DMS114 treated with DMSO at 0.1 percent for 48 hours (cell line): ENCODE measurements at regions not wholly inside any gene's neighbourhood (a gene's known extent, or its start where the extent isn't known, plus 50 kb on each side); places are given as distances from the start of the nearest gene placed in this dataset.

Source experiments
- DNase-seq: peaks from one replicate; lab custom pipeline; 2025; ENCODE audit not compliant: unreplicated experiment; lab: John Stamatoyannopoulos, UW

DNA sequence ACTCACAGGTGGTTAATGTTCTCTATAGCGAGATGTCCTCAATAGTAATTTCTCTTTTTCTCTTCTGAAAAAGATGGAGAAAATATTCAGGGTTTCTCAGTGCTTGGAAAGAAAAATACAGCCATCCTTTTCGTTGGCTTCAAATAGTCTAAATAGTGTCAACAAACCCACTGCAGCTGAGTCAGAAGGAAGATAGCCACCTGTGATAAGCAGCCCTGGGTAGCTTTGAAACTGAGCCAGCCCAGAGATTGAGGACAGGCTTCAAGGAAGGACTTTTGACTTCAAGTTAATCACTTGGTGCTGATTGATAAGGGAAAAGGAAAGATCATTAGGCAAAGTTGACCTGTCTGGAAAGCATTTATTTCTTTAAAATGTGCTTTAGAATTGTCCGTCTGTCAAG lies 78.7 kb upstream of the TYRP1 start:
- DNase-seq = no peak

DNA sequence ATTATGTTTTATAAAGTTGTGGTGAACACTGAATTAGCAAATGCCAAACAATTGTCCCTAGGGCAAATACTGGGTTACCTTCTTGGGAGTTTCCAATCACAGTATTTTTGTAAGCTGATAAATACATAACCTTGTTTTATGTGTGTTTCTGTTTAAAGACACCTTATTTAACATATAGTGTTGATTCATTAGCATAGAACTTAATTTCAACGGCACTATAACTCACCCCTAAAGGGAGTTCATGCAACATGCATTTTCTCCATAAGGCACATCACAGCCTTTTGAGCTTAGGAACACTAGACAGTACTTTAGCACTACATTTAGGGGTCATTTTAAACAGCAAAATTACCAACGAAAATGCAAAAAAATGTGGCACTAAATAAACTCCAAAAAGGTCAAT lies 74.2 kb upstream of the TYRP1 start:
- no peak for DNase-seq

DNA sequence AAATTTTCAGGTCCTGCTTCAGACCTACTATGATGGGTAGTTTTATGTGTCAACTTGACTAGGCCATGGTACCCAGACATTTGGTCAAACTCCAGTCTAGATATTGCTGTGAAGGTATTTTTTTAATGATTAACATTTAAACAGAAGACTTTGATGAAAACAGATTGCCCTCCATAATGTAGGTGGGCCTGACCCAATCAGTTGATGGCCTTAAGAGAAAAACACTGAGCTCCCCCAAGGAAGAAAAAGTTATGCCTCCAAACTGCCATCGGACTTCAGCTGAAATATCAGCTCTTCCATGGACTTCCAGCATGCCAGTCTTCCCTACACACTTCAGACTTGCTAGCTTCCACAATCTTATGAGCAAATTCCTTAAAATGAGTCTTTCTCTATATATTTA lies 67.3 kb upstream of the TYRP1 start:
- no peak for DNase-seq

DNA sequence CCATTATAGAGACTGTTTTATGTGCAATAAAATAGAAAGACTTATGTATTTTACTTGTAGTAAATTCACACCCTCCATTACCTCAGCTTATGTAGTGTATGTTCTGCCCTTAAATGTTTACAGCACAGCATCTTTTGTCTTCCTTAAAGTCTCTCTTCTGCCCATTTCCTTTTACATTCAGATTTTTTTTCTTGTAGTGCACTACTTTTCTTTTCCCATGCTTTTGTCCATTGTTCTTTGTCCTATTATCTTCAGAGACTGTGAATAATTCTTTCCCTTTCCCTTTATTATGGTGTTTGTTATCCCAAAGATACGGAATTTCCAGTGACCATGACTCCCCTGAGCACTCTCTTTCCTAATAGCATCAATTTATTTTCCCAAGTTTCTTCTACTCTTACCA lies 66.1 kb upstream of the TYRP1 start:
- DNase-seq = no peak

DNA sequence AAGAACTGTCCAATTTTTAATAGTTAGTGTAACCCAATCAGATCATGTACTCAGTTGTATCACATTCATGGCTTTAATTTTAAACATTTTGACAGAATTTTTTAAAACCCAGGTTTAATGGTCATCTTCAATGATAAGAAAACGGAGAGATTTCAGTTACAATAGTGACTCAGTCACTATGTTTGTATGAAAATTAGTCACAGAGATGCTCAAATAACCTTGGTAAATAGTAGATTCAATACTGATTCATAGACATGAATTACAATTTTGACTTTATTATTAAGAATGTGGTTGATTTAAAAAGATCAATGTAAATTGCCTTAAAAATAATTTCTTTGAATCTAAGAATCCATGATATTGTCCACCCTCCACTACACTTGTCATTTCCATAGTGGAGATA lies 64.6 kb upstream of the TYRP1 start:
- DNase-seq = no peak

- DNase-seq = no peak
Measured at GRCh38 chr9:12629067-12629466, 64.1 kb upstream of the TYRP1 start.

- DNase-seq = no peak
Measured at GRCh38 chr9:12631866-12632265, 61.3 kb upstream of the TYRP1 start.

DNA sequence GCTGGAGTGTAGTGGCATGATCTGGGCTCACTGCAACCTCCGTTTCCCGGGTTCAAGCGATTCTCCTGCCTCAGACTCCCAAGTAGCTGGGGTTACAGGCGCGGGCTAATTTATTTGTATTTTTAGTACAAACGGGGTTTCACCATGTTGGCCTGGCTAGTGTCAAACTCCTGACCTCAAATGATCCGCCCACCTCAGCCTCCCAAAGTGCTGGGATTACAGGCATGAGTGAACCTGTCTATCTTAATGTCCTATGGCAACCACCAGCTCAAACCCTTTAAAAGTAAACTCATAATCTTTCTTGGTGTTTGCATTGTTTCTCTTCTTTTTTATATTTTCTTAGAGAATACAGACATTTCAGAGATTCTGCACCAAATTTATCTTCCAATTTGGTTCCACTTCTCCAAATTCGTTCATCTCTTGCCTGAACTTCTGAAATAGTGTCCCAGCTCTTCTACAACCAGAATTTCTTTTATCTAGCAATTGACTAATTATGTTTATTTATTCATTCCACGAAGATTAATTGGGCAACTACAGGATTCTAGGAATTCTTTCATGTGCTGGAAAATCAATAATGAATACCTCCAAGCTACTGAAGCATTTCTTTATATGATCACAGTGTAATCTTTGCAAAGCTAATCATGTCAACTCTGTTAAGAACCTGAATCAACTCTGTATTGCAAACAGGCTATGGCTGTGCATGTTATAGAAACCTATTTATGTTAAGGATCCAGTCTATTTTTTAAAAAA lies 60.0 kb upstream of the TYRP1 start:
- DNase-seq = no peak

- DNase-seq = peak; percentile 28
Measured at GRCh38 chr9:12640016-12640587, 53.1 kb upstream of the TYRP1 start.

GRCh38 chr9:12640866-12641636 lies 52.1 kb upstream of the TYRP1 start:
- DNase-seq = no peak
